ENCODE measurements at regions not wholly inside any gene's neighbourhood (a gene's known extent, or its start where the extent isn't known, plus 50 kb on each side); places are given as distances from the start of the nearest gene placed in this dataset.

DNA sequence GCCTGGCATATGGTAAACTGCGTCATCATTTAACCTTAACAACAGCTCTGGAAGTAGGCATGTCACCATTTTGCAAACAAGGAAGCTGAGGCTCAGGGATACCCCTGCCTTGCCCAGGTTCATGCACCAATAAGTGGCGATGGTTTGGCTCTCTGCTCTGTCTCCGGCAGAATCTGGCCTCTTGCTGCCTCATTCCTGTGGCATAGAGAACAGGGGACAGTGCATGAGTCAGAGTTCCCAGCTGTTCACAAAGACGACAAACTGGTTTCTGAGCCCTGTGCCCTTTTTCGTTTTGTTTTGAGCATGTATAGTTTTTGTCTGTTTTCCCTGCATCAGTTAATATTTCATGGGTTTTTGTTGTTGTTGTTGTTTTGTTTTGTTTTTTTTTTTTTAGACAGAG is 236.8 kb downstream of the OPA1 start:
- ChIA-PET POLR2A (no interaction called here), CTCF (no interaction called here)
- H3K27me3 Mint-ChIP-seq = peaks cover 2 to 20% of the 10 kb centered on the region in 2 donors
- no peak for DNase-seq
- Histone ChIP-seq H3K27me3 (ENCODE audit: insufficient read depth, low read length, poor library complexity, severe bottlenecking) (no peaks in the 10 kb centered on the region), H3K4me1 (ENCODE audit: insufficient read depth, low read length) (no peaks in the 10 kb centered on the region), H3K9me3 (ENCODE audit: low read length) (no peaks in the 10 kb centered on the region), H3K4me3 (ENCODE audit: low read length) (no peak overlapping the region), H3K36me3 (ENCODE audit: insufficient read depth, low read length) (no peaks in the 10 kb centered on the region), H3K27ac (ENCODE audit: low read depth, low read length) (no peak overlapping the region)
- H3K27ac Mint-ChIP-seq = no peak overlapping the region
- no peaks in the 10 kb centered on the region for H3K36me3 Mint-ChIP-seq
- H3K9me3 Mint-ChIP-seq = no peaks in the 10 kb centered on the region
- no peak overlapping the region for H3K4me3 Mint-ChIP-seq
- no peaks in the 10 kb centered on the region for H3K4me1 Mint-ChIP-seq

DNA sequence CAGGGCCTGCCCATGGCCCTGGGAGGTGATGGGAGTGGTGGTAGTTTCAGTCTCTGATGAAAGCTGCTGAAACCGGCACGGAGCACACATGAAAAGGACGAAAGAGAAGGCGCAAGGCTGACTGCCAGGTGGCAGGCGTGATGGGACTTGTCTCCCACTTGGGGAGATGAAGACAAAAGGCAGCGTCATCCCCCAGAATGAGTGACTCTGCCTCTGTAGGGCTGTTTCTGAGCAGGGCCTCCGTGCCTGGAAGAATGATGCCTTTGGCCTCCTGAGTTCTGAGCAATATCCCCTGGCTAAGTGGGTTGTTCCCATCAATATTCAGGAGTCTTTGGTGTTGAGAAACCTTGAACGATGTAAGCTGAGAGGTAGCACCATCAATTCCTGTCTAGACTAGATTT is 237.8 kb downstream of the OPA1 start:
- H3K9me3 ChIP-seq (ENCODE audit: low read length) = no peaks in the 10 kb centered on the region
- Mint-ChIP-seq H3K36me3 (no peaks in the 10 kb centered on the region), H3K27ac (no peak overlapping the region), H3K27me3 (peaks cover 2 to 25% of the 10 kb centered on the region in 2 donors), H3K9me3 (no peaks in the 10 kb centered on the region), H3K4me3 (no peak overlapping the region), H3K4me1 (no peaks in the 10 kb centered on the region)
- no peaks in the 10 kb centered on the region for H3K36me3 ChIP-seq (ENCODE audit: insufficient read depth, low read length)
- no peak overlapping the region for H3K4me3 ChIP-seq (ENCODE audit: low read length)
- no peaks in the 10 kb centered on the region for H3K4me1 ChIP-seq (ENCODE audit: insufficient read depth, low read length)
- no peaks in the 10 kb centered on the region for H3K27me3 ChIP-seq (ENCODE audit: insufficient read depth, low read length, poor library complexity, severe bottlenecking)
- POLR2A ChIA-PET = no interaction called here
- H3K27ac ChIP-seq (ENCODE audit: low read depth, low read length) = no peak overlapping the region
- no peak for DNase-seq
- CTCF ChIA-PET = no interaction called here

GRCh38 chr3:193831495-193832455 is 238.8 kb downstream of the OPA1 start:
- CTCF ChIA-PET = no interaction called here
- H3K36me3 Mint-ChIP-seq = no peaks in the 10 kb centered on the region
- no peaks in the 10 kb centered on the region for H3K4me1 ChIP-seq (ENCODE audit: insufficient read depth, low read length)
- no peak overlapping the region for H3K27ac Mint-ChIP-seq
- H3K9me3 ChIP-seq (ENCODE audit: low read length) = no peaks in the 10 kb centered on the region
- H3K4me1 Mint-ChIP-seq = no peaks in the 10 kb centered on the region
- H3K27me3 Mint-ChIP-seq = peaks cover 2 to 24% of the 10 kb centered on the region in 2 donors
- no peaks in the 10 kb centered on the region for H3K27me3 ChIP-seq (ENCODE audit: insufficient read depth, low read length, poor library complexity, severe bottlenecking)
- DNase-seq = no peak
- POLR2A ChIA-PET = no interaction called here
- H3K27ac ChIP-seq (ENCODE audit: low read depth, low read length) = no peak overlapping the region
- H3K4me3 ChIP-seq (ENCODE audit: low read length) = no peak overlapping the region
- H3K4me3 Mint-ChIP-seq = no peak overlapping the region
- no peaks in the 10 kb centered on the region for H3K9me3 Mint-ChIP-seq
- no peaks in the 10 kb centered on the region for H3K36me3 ChIP-seq (ENCODE audit: insufficient read depth, low read length)

DNA sequence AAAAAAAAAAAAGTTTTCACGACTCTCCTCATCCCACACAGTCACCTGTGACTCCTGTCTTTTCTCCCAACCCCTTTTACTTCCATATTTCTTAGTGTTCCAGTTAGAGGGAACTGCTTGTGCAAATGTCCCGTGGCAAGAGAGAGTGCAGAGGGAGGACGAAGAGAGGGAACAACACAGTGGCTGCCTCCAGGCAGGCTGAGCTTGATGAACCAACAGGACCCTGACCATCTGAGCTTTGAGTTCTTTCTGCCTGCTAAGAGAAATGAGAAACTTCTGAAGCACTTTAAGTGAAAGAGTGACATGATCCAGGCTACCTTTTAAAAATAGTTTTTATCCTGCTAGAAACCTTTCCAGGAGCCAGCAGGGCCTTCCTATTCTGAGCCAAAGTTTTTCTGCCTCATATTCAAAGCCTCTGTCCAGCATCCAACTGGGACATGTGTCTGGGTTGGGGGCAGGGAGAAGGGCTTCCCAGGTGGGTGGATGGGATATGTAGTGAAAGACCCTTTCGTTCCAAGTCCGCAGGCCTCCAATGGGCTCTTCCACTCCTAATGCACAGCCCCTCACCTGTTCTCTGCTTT is 239.9 kb downstream of the OPA1 start:
- Mint-ChIP-seq H3K27me3 (peaks cover 5 to 24% of the 10 kb centered on the region in 2 donors), H3K4me1 (no peaks in the 10 kb centered on the region)
- CTCF ChIA-PET = no interaction called here

DNA sequence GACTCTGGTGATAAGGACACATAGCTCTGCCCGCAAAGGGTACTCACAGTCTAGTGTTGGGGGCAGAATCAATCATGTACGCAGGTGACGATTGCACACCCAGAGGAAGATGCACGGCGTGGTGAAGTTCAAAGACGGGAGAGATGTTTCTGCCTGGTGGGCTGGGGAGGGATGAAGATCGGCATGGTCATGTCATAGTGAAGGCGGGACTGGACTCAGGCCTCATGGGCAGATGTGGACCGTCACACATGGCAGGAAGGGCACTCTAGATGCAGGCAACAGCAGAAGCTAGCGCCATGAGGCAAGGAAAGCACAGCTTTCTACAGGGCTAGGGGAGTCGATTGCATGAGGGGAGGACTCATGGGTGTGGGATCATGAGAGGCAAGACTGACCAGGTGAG is 240.6 kb downstream of the OPA1 start:
- Histone ChIP-seq H3K36me3 (ENCODE audit: insufficient read depth, low read length) (no peaks in the 10 kb centered on the region), H3K27me3 (ENCODE audit: insufficient read depth, low read length, poor library complexity, severe bottlenecking) (no peaks in the 10 kb centered on the region), H3K27ac (ENCODE audit: low read depth, low read length) (no peak overlapping the region), H3K9me3 (ENCODE audit: low read length) (no peaks in the 10 kb centered on the region), H3K4me1 (ENCODE audit: insufficient read depth, low read length) (no peaks in the 10 kb centered on the region), H3K4me3 (ENCODE audit: low read length) (no peak overlapping the region)
- H3K9me3 Mint-ChIP-seq = no peaks in the 10 kb centered on the region
- no peak for DNase-seq
- no peak overlapping the region for H3K4me3 Mint-ChIP-seq
- no peaks in the 10 kb centered on the region for H3K4me1 Mint-ChIP-seq
- ChIA-PET POLR2A (no interaction called here), CTCF (no interaction called here)
- no peaks in the 10 kb centered on the region for H3K36me3 Mint-ChIP-seq
- H3K27ac Mint-ChIP-seq = no peak overlapping the region
- H3K27me3 Mint-ChIP-seq = peaks cover 5 to 22% of the 10 kb centered on the region in 2 donors

More for the DNA sequence above, 239.9 kb downstream of the OPA1 start:
- no peak for DNase-seq
- H3K9me3 Mint-ChIP-seq = no peaks in the 10 kb centered on the region
- POLR2A ChIA-PET = no interaction called here
- no peaks in the 10 kb centered on the region for H3K9me3 ChIP-seq (ENCODE audit: low read length)
- no peaks in the 10 kb centered on the region for H3K36me3 ChIP-seq (ENCODE audit: insufficient read depth, low read length)
- no peak overlapping the region for H3K4me3 ChIP-seq (ENCODE audit: low read length)
- H3K4me3 Mint-ChIP-seq = no peak overlapping the region
- no peaks in the 10 kb centered on the region for H3K4me1 ChIP-seq (ENCODE audit: insufficient read depth, low read length)
- no peak overlapping the region for H3K27ac ChIP-seq (ENCODE audit: low read depth, low read length)
- H3K27ac Mint-ChIP-seq = no peak overlapping the region
- no peaks in the 10 kb centered on the region for H3K36me3 Mint-ChIP-seq
- no peaks in the 10 kb centered on the region for H3K27me3 ChIP-seq (ENCODE audit: insufficient read depth, low read length, poor library complexity, severe bottlenecking)

GRCh38 chr3:193835414-193835813 is 242.4 kb downstream of the OPA1 start:
- H3K4me1 Mint-ChIP-seq = no peaks in the 10 kb centered on the region
- H3K27ac Mint-ChIP-seq = no peak overlapping the region
- H3K9me3 Mint-ChIP-seq = no peaks in the 10 kb centered on the region
- POLR2A ChIA-PET = no interaction called here
- H3K36me3 Mint-ChIP-seq = no peaks in the 10 kb centered on the region
- Histone ChIP-seq H3K36me3 (ENCODE audit: insufficient read depth, low read length) (no peaks in the 10 kb centered on the region), H3K4me3 (ENCODE audit: low read length) (no peak overlapping the region), H3K4me1 (ENCODE audit: insufficient read depth, low read length) (no peaks in the 10 kb centered on the region), H3K27ac (ENCODE audit: low read depth, low read length) (no peak overlapping the region), H3K9me3 (ENCODE audit: low read length) (no peaks in the 10 kb centered on the region), H3K27me3 (ENCODE audit: insufficient read depth, low read length, poor library complexity, severe bottlenecking) (no peaks in the 10 kb centered on the region)
- peaks cover 5 to 24% of the 10 kb centered on the region in 2 donors for H3K27me3 Mint-ChIP-seq
- CTCF ChIA-PET = no interaction called here
- no peak overlapping the region for H3K4me3 Mint-ChIP-seq
- no peak for DNase-seq

GRCh38 chr3:193836511-193836910 is 243.5 kb downstream of the OPA1 start:
- H3K9me3 ChIP-seq (ENCODE audit: low read length) = no peaks in the 10 kb centered on the region
- Mint-ChIP-seq H3K9me3 (no peaks in the 10 kb centered on the region), H3K4me1 (no peaks in the 10 kb centered on the region), H3K27me3 (peaks cover 7 to 28% of the 10 kb centered on the region in 2 donors), H3K4me3 (no peak overlapping the region), H3K27ac (no peak overlapping the region), H3K36me3 (no peaks in the 10 kb centered on the region)
- no peaks in the 10 kb centered on the region for H3K27me3 ChIP-seq (ENCODE audit: insufficient read depth, low read length, poor library complexity, severe bottlenecking)
- no peaks in the 10 kb centered on the region for H3K36me3 ChIP-seq (ENCODE audit: insufficient read depth, low read length)
- no peak overlapping the region for H3K4me3 ChIP-seq (ENCODE audit: low read length)
- H3K4me1 ChIP-seq (ENCODE audit: insufficient read depth, low read length) = no peaks in the 10 kb centered on the region
- DNase-seq = no peak
- CTCF ChIA-PET = no interaction called here
- POLR2A ChIA-PET = no interaction called here
- H3K27ac ChIP-seq (ENCODE audit: low read depth, low read length) = peak overlapping the region; percentile 40

DNA sequence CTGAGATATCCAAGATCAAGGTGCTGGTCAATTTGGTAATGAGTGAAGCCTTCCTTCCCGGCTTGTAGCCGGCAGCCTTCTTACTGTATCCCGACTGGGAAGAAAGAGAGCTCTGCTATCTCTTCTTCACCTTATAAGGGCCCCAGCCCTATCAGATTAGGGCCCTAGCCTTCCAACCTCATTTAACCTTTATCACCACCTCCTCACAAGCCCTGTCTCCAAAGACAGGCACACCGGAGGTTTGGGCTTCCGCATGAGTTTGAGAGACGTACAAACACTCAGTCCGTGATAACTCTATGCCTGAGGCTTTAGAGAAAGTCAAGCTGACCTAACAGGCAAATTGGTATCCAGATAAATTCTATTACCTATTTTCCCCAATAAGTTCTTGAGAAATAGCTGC is 243.9 kb downstream of the OPA1 start:
- no peaks in the 10 kb centered on the region for H3K36me3 Mint-ChIP-seq
- no peaks in the 10 kb centered on the region for H3K4me1 Mint-ChIP-seq
- no peak overlapping the region for H3K4me3 ChIP-seq (ENCODE audit: low read length)
- no peaks in the 10 kb centered on the region for H3K9me3 ChIP-seq (ENCODE audit: low read length)
- H3K36me3 ChIP-seq (ENCODE audit: insufficient read depth, low read length) = no peaks in the 10 kb centered on the region
- H3K4me3 Mint-ChIP-seq = no peak overlapping the region
- H3K9me3 Mint-ChIP-seq = no peaks in the 10 kb centered on the region
- no peaks in the 10 kb centered on the region for H3K4me1 ChIP-seq (ENCODE audit: insufficient read depth, low read length)
- no peak for DNase-seq
- H3K27me3 ChIP-seq (ENCODE audit: insufficient read depth, low read length, poor library complexity, severe bottlenecking) = no peaks in the 10 kb centered on the region
- no peak overlapping the region for H3K27ac Mint-ChIP-seq
- CTCF ChIA-PET = no interaction called here
- H3K27me3 Mint-ChIP-seq = peaks cover 7 to 31% of the 10 kb centered on the region in 2 donors
- POLR2A ChIA-PET = no interaction called here
- peak overlapping the region; percentile 40 for H3K27ac ChIP-seq (ENCODE audit: low read depth, low read length)

All from CD8-positive, alpha-beta memory T cell (primary cell).